Posterior cingulate gyrus (tissue), 11 donors: ENCODE measurements at regions not wholly inside any gene's neighbourhood (a gene's known extent, or its start where the extent isn't known, plus 50 kb on each side); places are given as distances from the start of the nearest gene placed in this dataset.
"Not testable (repeated sequence)": the region's sequence is repeated elsewhere in the genome, so short reads cannot be mapped to it uniquely, and the experiment has no call there.

ENCODE experiments used
- DNase-seq, 10 donors: peaks; one replicate each; pipeline versions ENCODE4 v3.0.0 to v3.0.0-alpha.2; 2020 to 2021; ENCODE audit warnings: mixed read lengths in 3 of 10
- intact Hi-C: fragments of 100-400 bp; cut with DNase I; formaldehyde crosslinking; loops from one replicate; pipeline ENCODE4 v1.15.1; 2023

DNA sequence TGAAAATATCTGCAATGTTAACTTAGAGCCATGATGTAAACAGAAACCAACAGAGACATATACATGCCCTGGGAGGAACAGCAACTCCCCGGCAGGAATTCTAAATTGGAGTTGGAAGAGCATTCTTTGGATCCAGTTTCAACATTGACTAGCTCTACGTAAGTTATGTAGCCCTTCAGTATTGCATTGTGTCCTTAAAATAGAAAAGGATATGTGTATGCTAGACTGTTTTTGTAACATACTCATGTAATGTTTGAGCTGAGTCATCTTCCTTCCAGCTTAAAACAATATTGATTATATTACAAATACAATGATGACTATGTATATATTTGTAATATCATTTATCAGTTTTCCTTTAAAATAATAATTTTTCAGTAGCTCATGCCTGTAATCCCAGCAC lies 1422.2 kb upstream of the PCDH20 start:
- intact Hi-C loops = no loop called here

DNA sequence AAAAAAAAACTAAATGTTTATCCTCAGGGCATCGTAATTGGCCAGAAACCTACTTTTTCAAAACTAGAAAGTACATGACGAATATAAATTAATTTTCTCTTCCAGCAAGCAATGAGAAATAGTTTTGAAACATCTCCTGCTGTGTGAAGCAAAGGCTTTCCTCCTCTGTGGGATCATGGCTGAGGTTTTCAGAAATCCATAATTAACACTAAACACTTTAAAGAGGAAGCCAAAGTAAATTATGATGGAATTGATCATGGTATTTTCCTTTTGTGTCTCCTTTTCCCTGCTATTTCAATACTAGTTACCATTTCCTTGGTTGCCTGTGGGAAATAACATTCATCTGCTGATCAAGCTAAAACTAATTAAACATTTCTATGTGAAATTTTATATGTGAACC lies 1413.8 kb upstream of the PCDH20 start:
- no peak for DNase-seq
- intact Hi-C loops = no loop called here

More for the DNA sequence above, 1422.2 kb upstream of the PCDH20 start:
- no peak for DNase-seq

DNA sequence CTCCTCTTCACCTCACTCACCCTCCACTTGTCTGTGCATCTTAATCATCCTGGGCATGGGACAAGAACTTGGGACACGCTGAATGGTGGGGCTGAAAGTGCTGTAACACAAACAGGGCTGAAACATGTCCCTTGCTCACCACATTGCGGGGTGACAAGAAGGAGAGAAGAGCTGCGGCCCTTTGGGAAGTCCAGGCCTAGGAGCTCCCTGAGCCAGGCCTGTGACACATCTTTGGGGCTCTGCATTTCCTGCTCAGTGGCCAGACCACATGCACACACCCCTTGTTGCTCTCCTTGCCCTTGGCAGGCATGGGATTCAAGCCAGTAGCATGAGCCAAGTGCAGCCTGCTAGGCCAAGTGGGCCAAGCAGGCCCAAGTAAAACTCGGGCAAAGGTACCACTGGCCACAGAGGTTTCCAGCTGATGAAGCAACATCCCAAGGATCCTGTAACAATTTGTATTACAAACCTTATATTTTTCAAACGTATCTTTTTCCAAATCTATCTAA lies 1384.3 kb upstream of the PCDH20 start:
- intact Hi-C loops = no loop called here
- DNase-seq = peak in 1 of 10 donors; percentile 62

DNA sequence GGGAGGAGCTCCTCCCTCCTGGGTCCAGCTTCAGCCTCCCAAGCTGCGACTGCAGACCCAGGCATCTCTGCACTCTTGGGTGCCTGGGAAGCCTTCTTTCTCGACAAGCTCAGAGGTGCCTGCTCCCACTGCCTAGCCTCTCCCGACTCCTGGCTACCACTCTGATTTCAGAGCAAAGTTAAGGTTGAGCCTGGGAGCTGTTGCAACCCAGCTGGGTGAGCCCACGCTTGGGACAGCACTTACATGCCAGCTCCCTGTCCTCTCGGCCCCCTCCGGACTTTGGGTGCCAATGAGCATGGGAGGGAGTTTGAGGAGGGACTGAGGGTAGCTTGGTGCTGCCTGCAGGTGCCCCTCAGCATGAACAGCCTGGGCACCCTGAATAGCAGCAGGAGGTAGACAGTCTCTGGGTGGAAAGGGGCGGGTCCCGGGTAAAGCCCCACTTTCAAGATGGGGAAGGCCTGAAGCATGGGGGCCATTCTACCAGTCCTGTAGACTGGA lies 1383.4 kb upstream of the PCDH20 start:
- DNase-seq = peak in 3 of 10 donors; percentile 33 to 69 (median 44)
- intact Hi-C loops = no loop called here

DNA sequence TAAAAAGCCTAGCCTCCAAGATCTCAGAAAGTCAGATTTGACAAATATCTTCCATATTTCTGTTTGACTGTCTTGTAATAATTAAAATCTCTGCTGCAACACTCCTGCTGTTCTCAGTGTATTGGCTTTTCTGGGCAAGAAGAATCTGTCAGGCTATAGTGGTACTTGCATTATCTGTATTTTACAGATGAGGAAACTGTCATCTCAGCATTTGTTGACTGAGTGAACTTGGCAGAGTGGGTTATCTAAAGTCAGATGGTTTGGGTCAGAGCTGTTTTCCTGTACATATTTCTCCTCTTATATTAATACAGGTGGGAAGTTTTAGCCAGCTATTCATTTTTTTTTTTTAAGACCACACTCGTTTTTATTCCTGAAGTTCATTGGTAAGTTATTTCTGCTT lies 1378.2 kb upstream of the PCDH20 start:
- DNase-seq = no peak

DNA sequence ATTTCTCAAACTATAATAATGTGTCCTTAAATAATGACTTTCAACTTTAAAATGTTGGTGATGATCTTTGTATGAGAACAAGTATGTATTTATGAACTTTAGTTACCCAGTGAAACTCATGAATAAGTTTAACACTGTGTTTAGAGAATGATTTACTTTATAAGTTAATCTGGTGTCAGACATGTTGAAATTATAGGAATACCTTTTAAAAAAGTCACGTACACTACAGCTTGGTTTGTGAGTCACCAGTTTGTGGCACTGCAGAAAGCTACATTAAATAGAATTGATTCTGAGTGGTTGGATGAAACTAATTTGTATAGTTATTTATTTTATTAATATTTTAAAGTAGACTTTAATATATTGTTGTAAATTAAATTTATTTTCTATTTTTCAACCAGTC lies 1366.2 kb upstream of the PCDH20 start:
- no peak for DNase-seq
- intact Hi-C loops = no loop called here

More for the DNA sequence above, 1378.2 kb upstream of the PCDH20 start:
- intact Hi-C loops = no loop called here

DNA sequence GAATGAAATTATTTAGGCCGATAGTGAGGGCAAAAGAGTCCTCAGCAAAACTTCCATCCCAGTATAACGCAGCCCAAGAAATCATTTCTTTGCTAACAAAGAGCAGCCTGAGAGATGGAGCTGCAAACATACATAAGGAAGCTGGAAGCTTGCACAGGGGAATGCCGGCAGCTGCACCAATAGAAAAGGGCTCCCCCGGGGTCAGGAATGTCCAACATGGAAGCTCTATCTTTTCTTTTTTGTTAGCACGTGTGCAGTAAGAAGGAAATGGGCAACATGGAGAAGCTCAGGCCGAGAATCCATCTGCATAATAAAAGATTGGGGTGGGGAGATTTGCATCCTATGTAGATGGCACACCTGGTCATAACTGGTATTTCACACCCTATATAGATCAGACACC lies 1363.5 kb upstream of the PCDH20 start:
- DNase-seq = no peak
- intact Hi-C loops = no loop called here

DNA sequence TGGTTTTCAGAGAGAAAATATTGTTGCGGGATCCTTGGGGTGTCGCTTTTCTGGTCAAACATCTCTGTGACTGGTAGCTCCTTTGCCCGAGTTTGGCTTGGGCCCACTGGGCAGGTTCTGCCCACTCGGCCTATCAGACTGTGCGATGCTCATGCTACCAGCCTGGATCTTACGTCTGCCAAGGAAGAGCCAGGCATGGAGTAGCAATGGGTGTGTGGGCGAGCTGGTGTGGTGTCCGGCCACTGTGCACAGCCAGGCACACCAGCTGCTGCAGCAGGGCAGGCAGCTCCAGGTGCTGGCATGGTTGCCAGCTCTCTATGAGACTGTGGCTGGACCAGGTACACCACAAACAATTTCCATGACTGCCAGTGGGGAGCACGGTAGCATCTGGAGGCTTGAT lies 1351.8 kb upstream of the PCDH20 start:
- intact Hi-C loops = no loop called here
- DNase-seq = peak in 2 of 10 donors; percentile 35 to 50

DNA sequence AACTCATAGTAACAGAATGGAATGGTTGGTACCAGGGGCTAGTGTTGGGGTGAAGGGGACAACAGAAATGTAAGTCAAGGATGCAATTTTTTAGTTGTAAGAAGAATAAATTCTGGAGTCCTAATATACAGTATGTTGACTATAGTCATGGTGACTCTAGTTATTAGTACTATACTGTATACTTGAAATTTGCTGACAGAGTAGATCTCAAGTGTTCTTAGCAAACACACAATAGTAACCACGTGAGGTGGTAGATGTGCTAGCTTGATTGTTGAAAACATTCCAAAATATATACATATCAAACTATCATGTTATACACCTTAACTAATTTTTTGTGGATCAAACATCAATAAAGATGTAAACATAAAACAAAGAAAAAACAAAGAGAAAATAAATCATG lies 1345.1 kb upstream of the PCDH20 start:
- no peak for DNase-seq
- intact Hi-C loops = no loop called here

DNA sequence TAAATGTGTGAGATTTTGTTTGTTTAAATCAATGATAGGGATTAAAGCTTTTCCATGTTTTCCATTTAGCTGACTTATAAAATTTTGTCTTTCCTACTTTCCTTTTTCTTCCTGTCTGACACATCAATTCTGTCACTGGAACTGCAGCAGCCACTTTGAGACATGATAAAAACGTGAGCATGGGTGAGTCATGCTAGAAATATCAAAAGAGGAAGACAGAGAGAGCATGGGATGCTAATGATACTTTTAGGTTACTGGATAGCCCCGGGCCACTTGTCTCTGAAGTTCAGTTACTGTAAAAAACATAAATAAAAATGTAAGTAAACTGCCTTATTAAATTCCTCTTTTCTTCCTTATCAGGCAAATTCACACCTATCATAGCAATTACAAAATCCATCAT lies 1332.0 kb upstream of the PCDH20 start:
- intact Hi-C loops = no loop called here
- no peak for DNase-seq

DNA sequence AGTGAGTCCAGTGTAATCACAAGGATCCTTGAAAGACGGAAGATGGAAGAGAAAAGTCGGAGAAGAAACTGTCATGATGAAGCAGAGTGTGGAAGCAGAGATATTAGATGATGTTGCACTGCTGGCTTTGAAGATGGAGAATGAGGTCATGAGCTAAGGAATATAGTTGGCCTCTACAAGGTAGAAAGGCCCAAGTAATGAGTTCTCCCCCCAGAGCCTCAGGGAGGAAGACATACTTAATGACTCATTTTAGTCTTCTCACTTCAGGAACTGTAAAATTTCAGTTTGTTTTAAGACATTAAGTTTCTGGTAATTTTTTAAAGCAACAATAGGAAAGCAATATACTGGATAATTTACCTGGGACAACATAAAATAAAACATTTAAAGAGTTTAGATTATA lies 1331.5 kb upstream of the PCDH20 start:
- no peak for DNase-seq
- intact Hi-C loops = no loop called here

DNA sequence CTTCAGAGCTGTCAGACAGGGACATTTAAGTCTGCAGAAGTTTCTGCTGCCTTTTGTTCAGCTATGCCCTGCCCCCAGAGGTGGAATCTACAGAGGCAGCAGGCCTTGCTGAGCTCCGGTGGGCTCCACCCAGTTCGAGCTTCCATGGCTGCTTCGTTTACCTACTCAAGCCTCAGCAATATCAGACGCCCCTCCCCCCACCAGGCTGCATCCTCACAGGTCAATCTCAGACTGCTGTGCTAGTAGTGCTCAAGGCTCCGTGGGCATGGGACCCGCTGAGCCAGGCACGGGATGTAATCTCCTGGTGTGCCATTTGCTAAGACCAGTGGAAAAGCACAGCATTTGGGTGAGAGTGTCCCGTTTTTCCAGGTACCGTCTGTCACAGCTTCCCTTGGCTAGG lies 1314.1 kb upstream of the PCDH20 start:
- intact Hi-C loops = not testable (repeated sequence)
- DNase-seq = peak in 3 of 10 donors; percentile 44 to 57 (median 49)

DNA sequence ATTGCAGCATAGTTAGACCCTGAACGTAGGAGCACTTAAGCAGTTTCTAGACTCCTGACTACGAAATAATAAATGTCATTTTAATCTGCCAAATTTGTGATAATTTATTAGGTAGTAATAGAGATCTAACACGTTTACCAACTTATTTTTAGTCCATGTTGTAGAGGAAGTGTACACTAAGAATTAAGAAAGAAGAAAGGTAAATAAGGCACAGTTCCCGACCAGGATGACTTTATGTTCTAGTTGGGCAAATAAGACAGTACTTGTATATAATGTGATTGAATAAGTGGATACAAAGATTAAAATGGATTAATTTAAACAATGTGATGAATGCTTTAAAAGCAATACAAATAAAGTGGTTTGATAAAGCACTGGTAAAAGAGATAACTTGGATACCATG lies 1306.2 kb upstream of the PCDH20 start:
- DNase-seq = no peak
- intact Hi-C loops = no loop called here

DNA sequence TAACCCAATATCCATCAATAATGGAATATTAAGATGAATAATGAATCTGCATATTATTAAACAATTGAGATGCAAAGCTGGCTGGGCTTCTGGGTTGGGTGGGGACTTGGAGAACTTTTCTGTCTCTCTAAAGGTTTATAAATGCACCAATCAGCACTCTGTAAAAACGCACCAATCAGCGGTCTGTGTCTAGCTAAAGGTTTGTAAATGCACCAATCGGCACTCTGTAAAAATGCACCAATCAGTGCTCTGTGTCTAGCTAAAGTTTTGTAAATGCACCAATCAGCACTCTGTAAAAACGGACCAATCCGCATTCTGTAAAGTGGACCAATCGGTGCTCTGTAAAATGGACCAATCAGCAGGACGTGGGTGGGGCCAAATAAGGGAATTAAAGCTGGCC lies 1296.3 kb upstream of the PCDH20 start:
- intact Hi-C loops, DNase-seq: not testable (repeated sequence)

DNA sequence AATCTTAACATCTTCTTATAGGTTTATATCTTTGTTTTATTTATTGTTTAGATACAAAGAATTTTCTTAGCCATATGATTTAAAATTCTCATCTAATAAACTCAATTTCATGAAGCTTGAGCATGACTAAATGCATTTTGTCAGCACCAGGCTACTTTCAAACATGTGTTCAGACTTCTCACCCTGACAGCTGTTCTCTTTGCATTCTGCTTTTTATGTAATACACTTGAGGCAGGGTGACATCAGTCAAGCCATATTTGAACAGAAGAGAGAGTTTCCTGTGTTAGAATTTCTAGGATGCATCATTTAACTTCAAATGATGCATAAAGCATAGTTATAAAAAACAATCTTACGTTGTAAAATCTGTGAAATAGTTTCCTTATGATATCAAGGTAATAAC lies 1295.1 kb upstream of the PCDH20 start:
- intact Hi-C loops = no loop called here
- no peak for DNase-seq

DNA sequence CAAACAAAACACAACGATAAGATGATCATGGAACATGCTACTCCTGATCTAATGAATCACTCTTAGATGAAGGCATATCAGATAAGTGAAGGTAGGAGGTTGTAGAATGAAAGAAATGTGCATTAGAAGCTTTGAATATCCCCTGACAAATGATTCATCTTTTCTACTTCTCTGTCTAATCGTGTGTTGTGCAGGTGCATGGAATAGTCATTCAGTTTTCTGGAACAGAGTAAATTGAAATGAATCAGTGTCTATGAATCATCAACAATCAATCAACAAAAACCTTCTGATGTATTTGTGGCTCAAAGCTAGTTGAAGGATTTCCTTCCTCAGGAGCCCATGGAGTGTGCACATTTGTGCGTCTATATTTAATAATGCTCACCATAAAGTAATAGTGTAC lies 1290.4 kb upstream of the PCDH20 start:
- intact Hi-C loops = no loop called here
- DNase-seq = no peak

DNA sequence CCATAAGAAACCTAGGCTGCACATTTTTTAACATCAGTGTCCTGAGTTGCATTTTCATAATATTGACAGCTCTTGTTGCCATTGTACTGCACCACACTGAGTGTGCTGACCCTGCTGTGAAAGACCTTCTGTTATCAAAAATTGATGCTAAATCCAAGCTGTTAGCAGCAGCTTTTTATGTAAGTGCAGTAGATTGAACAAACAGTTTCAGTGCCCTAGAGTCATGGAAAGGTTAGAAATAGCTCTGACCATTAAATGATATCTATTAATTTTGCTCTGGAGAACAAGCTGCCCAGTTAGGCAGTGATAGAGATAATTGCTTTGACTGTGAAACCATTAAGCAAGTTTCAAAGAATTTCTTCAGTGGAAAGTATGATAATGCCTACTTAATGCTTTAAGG lies 1289.2 kb upstream of the PCDH20 start:
- no peak for DNase-seq
- intact Hi-C loops = no loop called here

DNA sequence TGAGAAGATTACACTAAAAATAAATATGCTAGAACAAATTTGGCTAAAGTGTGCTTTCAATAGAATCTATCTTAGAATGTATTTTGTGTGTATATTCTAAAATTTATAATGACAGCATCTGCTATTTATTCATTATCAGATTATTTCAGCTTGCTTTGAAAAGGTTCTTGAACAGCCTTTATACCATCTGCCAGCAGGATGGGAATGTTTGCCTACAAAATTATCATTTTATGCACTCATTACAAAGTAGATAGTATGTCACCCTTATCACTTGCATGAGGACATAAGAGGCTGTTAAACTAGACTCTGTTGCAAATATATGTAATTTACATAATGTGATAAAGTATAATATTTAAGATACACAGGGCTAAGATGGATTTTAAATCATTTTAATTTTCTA lies 1286.9 kb upstream of the PCDH20 start:
- DNase-seq = no peak

DNA sequence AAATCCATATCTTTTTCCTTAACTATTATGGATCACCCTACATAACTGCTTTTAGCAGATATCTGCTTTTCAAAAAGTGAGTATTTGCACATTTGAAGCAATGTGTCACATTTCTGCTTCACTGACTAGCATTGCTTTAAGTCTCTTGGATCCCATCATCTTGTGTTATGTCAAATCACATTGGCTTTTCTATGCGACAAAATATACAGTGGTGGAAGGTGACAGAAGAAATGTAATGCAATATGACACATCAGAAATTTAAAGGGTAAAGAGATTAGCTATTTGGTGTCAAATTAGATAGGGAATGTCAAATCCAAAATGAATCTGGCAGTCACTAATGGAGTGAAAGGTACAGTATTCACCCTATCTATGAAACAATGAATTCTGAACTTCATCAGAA lies 1282.1 kb upstream of the PCDH20 start:
- intact Hi-C loops = no loop called here
- no peak for DNase-seq

More for the DNA sequence above, 1286.9 kb upstream of the PCDH20 start:
- intact Hi-C loops = no loop called here

DNA sequence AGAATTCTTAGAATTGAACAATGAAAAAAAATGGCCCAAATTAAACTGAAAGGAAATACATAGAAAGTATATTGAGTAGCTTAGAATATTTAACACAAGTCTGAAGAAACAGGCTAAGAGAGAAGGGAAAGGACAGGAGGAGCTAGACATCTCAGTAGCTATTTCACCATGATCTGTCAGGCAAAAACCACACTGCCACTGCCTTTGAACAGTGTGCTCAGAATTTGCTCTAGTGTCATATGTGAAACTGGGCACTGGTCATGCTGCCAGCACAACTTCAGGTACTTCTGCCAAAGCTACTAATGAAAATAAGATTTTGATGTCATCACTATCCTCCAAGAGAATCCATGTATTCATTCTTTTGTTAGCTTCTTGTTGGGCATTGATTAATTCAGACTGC lies 1280.8 kb upstream of the PCDH20 start:
- DNase-seq = no peak
- intact Hi-C loops = no loop called here

DNA sequence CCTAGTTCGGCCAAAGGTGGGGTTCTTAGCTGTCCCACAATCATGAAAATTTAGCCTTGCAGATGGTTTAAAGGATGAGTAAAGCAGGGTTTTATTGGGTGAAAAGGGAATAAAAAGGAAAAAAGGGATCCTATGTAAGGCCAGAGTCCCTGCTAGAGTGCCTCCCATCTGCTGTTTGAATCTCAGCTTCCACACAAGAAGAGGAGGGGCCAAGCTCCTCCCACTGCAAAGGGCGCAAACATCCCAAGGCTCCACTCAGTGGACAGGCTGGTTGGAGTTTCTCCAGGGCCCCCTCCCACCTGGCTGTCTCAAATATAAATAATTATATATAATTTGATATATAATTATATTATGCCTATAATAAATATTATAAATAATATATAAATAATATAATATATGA lies 1272.1 kb upstream of the PCDH20 start:
- DNase-seq = peak in 1 of 10 donors; percentile 42

DNA sequence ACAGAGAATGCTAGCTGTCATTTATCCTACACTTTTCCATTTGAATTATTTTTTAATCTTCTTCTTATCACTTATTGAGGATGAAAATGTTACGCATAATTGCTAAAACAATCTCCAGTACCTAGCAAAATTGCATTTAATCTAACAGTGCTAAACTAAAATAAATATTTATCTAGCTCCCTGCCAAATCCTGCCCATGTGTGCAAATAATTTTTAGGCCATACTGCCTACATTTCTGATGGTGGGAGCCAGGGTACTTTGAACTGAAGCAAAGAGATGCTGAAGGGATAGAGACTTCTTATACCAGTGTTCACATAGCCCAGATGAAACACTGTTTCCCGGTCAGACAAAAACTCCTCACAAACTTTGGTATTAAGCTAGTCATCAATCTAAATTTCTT lies 1268.7 kb upstream of the PCDH20 start:
- intact Hi-C loops = no loop called here
- DNase-seq = no peak

More for the DNA sequence above, 1272.1 kb upstream of the PCDH20 start:
- intact Hi-C loops = no loop called here

DNA sequence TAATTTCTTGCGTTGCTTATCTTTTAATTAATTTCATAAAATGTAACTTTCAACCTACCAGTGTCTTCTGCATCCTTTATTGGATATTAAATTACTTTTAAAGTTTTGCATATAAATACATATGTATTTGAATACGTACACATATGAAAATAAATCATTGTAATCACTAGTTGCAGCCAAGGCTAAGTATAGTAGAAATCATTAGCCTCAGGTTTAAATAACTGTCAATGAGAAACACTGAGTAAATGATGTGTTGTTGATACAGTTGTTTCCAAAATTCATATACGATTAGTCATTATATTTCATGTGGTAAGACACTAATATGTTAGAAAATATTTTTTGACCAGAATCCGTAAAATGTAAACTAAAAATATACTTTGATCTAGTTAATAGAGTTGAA lies 1267.1 kb upstream of the PCDH20 start:
- intact Hi-C loops = no loop called here
- no peak for DNase-seq
